Right forelimb (tissue), 1 donor: ENCODE measurements at regions not wholly inside any gene's neighbourhood (a gene's known extent, or its start where the extent isn't known, plus 50 kb on each side); places are given as distances from the start of the nearest gene placed in this dataset.
"Not testable (repeated sequence)": the region's sequence is repeated elsewhere in the genome, so short reads cannot be mapped to it uniquely, and the experiment has no call there.

Experiments used
- DNase-seq: peaks from one replicate; pipeline ENCODE4 v3.0.0-alpha.2; 2018

DNA sequence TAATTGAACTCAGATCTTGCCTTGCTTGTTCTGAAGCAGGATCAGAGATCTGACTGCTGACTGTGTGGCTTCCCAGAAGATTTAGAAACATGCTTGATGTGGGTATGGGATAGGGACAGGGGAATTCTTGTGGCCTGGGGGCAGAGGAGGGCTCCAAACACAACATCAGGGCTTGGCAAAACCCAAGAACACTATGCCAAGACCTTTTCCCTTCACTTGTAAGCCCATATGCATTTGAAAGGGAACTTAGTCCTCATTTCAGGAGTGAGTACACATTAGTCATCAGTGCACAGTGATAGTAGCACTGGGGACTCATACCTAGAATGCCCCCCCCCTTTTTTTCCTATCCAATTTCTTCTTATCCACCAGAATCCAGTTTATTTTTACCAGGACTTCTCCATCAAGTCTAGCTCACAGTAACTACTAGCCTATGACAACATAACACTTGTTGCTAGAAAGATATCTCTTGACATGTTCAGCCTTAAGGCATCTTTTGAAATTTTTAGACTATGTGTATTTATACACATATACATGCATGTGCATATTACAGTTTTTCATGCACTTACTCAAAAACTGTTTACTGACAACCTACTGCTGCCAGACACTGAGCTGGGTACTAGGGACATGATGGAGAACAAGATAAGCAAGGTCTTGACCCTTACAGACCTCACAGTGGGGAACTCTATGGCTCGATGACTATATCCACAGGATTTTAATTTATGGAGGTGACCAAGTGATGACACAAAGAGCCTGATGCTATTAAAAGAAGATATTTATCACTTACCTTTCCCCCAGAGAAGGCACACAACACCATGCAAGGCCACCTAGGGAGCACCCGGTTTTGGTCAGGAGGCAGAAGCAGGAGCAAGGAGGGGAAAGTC lies 158.3 kb upstream of the MAP3K1 start:
- DNase-seq: no peak

DNA sequence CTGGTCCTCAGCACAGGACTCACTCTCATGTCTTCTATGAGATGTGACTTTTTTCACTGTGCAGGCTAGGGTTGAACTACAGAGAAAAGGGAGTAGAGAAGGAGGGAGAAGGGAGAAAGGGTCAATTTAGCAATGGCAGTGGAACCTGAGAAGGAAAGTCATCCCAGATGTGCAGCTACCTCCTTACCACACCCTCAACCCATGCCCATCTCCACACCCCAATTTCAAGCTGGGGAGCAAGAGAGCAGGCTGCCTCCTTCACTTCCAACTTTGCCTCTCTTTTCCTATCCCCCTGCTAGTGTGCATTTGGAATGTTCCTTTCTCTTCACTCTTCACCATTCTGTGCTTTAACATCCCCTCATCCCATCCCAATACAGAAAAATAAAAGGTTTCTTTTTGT lies 163.5 kb upstream of the MAP3K1 start:
- DNase-seq: no peak

DNA sequence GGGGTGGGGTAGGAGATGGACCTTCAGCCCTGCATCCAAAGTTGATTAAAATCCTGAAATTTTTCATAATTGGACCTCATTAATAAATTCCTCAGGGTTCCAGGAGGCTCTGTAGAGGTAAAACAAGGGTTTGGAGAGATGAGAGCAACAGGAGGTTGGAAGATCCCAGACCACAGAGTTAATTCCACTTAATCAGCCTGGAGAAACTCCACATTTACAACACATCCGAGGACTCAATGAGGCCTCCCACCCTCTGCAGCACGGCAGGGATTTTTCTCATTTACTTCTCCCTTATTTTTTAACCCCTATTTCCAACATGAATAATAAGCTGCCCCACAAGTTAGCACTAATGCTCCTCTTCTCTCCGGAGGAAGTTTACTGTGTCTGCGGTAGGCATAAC lies 165.0 kb upstream of the MAP3K1 start:
- DNase-seq: no peak

DNA sequence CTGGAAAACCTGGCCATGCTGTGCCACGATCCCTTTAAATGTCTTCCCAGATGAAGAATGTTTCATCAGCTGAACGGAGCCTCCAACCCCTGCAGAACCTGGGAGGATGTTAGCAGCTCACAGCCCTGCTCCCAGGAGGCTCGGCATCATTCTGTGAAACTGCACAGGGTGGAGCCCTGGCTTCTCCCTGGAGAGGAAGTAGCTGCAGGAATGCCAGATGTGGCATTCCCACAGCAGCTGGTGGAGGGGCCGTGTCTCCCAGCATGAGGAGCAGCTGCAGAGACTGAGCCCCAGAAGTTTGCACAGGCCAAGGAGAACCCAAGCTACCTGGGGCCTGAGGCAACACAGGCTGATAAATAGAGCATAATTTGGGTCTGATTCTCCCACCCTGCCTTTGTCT lies 165.8 kb upstream of the MAP3K1 start:
- DNase-seq: peak; percentile 49

DNA sequence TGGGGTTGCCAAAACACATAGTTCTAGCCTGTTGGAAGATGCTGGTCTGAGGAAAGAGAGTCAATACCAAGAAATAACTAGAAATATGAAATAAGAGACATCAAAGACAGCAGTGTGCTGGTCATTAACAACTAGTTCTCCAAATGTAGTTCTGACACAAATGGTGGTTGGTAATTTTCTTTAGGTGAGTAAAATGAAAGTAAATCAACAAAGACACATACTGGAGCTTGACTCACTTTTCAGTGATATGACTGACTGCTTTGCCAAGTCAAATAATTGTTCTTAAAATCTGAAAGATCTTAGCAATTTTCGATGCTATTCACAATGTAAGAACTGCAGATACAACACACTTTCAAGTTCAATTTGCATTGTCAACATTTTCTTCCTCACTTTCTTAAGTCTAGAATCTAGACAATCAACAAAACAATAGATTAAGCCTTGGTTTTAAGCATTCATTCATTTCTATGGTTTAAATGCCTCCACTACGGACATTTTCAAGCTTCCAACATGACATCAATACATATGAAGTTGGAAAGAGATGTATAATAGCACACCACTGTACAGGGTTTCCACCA lies 166.8 kb upstream of the MAP3K1 start:
- no peak for DNase-seq

DNA sequence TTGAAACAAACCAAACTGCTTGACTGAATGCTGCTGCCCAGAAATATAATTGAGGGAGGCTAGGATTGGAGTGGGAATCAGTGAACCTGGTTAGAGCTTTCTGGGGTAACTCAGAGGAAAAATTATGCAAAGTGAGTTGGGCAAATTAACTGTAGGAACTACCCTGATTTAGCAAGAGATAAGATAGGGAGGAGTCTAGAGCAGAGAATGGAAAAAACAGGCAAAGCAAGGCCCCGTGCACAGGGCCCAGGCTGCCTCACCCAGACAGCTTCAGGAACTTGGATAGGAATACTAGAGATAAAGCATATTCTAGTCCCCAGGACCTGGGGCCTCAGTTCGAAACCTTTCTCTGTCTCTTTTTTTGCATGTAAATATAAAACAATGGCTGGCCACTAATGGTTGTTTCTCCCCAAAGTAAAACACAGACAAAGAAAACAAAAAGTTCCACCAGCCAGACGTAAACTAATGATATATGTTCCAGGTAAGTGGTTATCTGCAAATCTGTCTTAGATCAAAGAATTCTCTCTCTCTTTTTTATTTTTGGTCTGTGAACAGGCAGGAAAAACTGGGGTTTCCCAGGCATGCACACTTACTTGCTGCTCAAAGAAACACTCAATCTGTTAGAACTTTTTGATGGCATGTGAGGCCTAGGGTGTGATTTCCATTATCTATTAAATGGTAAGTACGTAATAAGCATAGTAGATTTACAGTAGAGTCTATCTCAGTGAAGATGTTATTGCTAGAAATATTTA lies 168.1 kb upstream of the MAP3K1 start:
- DNase-seq: no peak

DNA sequence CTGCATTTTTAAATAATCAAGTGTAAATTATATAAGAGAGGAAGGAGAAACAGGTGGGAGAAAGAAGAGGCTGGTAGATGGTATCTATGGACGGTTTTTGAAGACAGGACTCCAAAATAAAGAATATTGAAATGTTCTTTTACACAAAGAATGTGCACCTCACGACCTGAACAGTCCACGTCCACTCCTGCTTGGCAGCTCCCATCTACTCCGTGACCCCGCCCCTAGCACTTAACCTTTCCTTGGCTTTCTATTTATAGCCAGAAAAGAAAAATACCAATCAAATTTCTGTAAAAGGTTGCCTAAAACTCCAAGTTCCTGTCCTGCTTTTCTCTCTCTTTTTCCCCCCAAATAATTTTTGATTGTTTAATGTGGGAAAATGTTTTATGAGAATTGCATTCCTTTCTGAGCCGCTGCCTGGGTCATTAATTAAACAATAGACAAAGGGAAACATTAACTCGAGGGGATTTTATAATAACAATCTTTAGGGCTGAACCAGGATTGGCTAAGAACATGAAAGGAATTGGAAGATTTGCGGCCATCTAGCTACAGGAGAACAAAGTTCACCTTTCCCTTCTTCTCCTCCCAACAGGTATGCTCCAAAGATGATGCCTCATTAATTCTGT lies 173.6 kb upstream of the MAP3K1 start:
- no peak for DNase-seq

DNA sequence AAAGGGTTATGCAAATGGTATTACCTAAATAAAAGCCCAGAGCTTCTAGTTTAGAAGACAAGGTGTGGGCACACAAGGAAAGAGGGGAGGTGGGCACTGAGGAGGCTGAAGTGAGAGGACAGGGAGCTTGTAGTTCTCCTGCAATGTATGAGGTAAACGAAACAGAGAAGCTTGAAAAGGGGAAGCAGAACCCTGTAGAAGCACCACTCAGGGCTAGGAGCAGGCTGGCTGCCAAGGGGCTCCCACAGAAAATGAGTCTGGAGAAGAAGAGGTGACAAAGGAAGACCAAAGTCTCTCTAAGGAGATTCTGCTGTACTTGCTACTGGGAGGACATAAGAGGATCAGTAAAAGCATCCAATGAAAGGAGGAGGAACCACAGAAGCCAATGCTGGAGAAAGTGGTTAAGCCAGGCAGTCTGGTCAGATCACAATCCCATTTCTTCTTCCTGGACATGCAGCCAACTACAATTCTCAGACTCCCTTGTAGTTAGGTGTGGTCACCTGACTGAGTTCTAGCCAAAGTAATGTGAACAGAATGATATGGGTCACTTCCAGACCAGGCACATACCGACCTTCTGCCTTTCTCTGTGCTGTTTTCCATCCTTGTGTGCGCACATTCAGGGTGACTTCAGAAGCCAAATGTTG lies 174.5 kb upstream of the MAP3K1 start:
- no peak for DNase-seq

DNA sequence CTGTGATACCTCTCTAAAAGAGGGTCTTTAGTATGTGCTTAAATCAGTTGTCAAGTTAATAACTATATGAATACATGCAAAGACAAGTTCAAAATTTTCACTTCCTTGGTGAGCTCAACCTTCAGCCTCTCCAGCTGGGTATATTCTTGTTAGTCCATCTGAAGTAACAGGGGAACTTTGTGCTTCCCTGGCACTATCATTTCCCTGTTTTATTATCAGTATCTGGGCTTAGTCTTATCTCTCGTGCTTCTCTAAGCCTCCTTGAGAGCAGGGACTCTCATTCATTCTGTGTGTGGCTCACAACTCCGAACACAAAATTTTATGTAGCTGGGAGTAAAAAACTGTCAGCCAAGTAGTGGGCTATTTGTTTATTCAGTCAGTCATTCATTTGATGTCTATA lies 175.9 kb upstream of the MAP3K1 start:
- DNase-seq: no peak

DNA sequence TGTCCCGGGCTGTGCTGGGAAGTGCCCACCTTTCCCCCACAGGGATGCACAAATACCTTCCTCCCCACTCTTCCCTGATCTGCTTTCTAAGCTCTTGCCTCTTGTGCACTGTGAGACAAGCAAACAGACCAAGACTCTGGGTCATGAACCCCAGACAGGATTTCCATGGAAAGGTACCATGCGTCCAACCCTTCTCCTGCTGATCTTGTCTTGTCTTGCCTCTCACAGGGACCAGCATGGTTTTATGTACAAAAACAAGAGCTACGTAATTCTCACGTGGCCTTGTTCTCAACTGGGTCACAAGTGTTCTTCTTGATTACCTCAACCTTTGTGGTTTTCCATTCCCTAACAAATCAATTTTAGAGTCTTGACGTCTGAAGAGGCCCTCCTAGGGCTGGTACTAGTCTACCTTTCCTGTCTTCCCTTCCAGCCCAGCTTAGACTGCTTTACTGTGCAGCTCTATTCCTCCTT lies 176.5 kb upstream of the MAP3K1 start:
- DNase-seq: no peak

DNA sequence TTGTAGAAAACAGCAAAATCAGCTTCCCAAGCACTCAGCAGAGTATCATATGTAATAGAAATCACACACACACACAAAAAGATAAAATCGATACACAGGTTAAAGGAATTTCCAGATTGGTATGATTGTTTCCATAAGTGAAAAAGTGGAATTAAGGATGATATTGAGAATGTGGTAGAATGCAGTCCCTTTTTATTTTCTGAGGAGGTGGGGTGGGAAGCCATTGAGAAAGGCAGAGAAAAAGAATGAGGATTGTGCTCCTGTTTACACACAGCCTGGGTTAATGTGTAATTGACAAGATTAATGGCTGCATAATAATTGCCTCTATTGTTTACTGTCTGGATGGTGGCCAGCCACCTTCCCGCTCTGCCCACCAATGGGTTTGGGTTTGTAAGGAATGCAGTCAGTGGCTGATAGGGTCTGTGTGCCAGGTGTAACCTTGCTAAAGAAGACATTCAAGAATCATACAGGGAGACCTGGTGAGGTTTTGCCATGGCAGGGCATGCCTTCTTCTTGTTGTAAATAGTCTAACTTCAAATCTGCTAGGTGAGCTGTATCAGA lies 177.2 kb upstream of the MAP3K1 start:
- DNase-seq: no peak

DNA sequence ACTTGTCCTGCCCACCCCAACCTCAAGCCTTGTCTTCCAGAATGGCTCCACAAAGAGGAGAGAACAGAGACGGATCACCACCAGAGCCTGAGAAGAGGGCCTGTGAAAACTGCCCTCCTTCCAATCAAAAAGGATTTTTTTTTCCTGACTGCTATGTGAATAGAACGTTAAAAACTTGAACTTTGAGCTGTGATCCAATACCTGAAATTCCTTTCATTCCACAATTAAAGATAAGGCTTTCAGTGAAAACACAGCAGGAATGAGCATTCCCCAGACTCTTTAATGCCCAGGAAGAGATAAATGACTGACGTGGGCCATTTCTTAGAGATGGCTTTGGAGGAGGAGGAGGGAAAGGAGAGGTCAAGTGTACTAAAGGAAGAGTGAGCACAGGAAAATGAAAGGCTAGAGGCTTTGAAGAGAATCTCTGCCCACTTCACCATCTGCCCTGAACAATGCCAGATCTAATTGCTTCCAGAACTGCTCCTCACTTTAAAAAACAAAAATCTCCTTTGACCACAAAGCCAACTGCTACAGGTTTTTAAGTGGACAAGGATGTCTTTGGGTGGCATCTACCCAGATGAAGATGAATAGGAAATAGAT lies 177.9 kb upstream of the MAP3K1 start:
- DNase-seq: no peak

DNA sequence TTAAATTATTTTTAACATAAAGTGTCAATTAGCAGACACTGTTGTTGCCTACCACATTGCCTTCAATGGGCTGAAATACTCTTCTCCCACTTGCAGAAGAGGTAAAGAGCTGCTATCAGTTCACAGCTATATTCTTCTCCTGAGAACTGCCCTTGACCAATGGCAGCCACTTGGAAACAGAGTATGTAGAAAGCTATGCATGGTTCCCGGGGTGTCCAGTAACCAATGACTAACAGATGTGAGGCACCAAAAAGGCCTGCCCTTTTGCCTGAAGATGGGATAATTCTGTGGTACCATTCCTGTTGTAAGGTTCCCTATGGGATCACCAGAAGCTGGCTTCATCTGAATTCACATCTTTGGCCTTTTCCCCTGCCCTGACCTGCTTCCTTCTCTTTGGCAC lies 181.4 kb upstream of the MAP3K1 start:
- DNase-seq: no peak

DNA sequence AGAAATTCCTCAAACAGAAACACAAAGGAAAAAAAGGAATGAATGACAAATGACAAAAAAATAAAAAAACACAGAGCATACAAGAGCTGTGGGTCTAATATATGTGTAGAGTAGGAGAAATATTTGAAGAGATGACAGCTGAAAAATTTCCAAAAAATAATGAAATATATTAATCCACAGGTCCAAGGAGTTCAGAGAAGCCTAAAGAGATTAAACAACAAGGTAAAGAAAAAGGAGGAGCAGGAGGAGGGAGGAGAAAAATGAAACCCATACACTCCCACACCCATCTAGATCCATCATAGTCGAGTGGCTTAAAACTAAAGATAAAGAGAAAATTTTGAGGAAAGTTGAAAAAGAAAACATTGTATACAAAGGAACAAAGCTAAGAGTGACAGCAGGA lies 182.4 kb upstream of the MAP3K1 start:
- DNase-seq: no peak

DNA sequence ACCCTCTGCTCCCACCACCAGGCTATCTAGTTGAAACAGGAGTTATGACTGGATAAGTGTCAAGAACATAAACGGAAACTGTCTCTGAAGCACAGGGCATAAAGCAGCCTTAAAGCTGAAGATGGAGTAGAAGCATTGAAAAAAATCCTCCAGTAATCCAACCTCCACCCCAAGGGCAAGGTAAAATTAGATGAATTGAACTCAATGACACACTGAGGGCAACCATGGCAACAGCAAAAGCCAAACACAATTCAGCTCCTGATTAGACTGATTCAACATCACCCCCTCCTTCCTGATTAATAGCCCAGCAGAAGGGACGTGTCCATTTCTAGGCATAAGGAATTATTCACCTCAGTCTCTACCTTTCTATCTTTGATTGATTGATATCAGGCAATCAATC lies 183.2 kb upstream of the MAP3K1 start:
- DNase-seq: no peak

DNA sequence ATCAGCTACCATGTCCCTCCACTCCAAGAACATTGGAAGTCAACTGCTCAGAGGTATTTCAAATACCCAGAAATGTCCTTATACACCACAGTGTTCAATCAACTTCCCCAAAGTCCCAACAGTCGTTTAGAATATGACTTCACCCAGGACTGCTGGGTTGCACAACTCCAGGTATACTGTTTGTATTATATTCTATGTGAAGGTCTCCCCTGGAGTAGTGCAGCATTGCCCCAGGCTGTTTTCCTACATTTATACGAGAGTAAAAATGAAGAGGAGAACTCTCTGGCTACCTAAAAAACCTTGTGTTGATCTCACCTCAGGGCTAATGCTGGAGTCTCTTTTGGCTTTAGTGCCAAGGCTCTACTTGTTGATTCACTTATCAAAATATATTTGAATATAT lies 183.6 kb upstream of the MAP3K1 start:
- DNase-seq: no peak

DNA sequence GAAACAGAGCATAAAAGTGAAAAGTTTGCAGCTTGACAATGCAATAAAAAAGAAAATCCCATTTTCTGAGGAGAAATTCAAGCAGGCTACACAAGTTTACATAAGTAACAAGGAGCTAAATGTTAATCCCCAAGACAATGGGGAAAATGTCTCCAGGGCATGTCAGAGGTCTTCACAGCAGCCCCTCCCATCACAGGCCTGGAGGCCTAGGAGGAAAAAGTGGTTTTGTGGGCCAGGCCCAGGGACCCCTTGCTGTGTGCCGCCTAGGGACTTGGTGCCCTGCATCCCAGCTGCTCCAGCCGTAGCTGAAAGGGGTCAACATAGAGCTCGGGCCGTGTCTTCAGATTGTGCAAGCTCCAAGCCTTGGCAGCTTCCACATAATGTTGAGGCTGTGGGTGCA lies 186.7 kb upstream of the MAP3K1 start:
- DNase-seq: not testable (repeated sequence)

DNA sequence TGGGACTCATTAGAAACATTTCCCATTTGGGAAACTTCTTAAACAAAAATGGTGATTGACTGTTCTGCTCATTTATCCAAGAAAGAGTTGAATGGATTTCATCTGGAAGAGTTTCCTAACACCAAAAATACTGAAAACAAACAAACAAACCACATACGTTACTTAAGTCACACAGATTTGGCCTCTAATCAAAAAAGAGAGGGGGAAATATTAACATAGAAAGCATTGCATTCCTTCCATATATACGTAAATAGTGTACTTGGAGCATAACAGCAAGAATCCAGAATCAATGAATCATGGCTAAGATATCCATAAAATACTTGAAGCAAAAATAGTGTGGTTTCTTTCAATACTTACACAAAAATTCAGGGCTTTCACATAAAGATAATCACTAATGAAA lies 189.8 kb upstream of the MAP3K1 start:
- no peak for DNase-seq

DNA sequence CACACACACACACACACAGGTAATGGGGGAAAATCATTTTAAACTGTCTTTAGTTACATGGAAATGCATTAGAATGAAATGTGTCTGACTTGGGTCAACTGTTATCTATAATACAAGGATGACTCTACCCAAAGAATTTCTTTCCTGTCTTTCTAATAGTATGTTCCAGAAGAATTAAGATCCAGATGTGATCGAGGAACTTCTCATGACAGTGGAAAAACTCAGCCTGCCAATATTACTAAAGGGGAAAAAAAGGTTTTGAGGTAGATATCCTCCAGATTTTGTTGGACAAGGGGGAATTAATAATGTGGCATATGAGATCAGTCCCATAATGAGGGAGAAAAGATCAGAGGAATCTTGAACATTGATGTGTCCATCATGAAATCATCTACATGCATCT lies 190.6 kb upstream of the MAP3K1 start:
- DNase-seq: no peak

DNA sequence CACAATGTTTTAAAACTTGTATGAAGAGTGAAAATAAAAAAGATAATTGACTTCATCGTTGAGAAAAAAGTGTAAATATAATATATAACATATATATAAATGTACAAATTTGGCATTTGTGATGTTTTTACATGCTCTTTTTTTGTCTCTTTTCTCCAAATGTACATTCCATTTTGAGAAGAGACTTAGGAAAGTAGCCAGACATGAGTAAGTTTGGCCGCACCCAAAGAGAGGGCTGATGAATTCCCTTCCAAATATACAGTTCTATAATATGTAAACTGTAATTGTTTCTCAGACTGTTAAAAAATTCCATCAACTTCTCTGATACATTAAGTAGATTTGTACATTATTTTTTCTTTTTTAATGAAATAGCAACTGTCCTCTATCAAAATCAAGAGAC lies 193.2 kb upstream of the MAP3K1 start:
- DNase-seq: no peak

DNA sequence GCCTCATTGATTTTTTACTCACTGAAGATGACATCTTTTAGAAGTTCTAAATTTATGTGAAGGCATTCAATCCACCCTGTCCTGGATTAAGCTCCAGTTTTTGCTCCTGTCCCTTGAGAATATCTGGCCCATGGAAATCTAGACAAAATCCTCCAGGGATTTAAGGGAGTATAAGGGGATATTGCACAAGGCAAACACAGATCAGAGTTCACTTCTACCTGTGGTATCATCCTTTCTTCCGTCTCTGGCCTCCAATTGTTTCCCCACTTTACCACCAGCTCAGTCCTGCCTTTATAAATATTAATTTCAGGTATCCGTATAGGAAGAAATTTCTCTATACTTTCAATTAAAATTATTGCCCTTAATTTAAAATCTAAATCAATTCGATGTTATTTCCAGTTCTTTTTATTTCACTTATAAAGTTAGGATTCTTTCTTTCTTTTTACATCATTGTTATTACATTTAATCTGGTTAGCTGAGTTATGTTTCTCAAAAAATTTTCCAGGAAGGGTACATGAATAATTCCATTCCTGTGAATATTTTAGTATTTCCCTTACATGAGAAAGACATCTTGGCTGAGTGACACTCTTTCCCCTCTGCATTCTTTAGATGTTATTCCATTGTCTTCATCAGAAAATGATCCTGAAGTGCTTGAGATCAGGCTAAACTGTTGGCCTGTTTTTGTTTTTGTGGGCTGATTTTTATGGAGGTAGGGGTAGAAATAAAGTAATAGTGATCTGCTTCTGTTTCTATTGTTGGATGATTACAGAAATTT lies 194.3 kb upstream of the MAP3K1 start:
- no peak for DNase-seq
